GM12875 (cell line): ENCODE measurements at regions not wholly inside any gene's neighbourhood (a gene's known extent, or its start where the extent isn't known, plus 50 kb on each side); places are given as distances from the start of the nearest gene placed in this dataset.

ENCODE experiments used
- H3K4me3 ChIP-seq: one replicate; pipeline ENCODE4 v1.5.1; 2011; ENCODE audit warnings: low read depth, low read length, control low read depth
- CTCF ChIP-seq: IDR thresholded peaks from 2 replicates; pipeline ENCODE4 v1.5.1; 2011; ENCODE audit warnings: low read depth, mild to moderate bottlenecking, control low read depth, inconsistent platforms, low read length, moderate library complexity, borderline replicate concordance; ENCODE audit not compliant: insufficient read depth

DNA sequence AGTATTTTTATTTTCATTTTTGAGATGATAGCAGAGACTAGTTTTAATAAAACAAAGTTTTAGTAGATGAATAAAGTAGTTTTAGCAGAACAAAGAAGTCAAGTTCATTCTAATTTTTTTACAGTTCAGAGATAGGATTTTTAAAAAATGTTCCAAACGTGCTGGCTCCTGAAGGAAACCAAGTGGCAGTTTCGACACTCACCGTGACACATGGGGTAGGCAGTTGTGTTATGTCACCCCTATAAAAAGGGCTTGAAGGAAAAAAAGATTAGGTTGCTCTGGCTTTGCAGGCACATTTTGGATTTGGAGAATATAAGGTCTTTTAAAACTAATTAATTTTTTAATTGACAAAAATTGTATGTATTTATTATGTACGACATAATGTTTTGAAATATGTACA is 305.2 kb downstream of the NDFIP2 start:
- no peak for TF ChIP-seq CTCF
- H3K4me3 ChIP-seq, result no peak overlapping the region

DNA sequence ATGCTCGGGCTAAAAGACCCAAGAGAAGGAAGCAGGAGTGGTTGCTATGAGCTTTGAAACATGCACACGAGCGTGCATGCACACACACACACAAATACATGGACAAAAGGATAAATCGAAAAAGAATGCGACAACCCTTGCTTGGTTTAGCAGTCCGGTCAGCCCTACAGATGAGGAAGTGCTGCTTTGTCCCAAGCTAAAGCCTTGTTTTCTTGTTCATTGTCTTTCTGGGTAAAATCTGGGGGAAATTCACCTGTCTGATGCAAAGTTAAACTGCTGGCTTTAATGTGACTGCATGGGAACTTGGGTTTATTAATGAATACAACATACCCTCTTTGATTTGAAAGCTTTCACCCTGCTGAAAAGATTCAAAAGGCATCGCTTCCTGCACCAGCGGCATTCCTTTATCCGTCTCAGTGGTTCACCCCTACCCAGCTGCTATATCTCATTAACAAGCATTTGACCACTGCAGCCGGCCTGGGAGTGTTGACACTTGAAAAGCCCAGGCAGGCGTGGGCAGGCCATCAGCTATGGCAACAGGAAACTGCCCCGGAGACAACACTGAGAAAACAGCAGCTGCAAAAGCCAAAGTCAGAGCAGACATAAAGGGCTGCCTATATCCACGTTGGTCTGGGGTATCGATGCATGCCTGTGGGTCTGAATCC is 301.7 kb downstream of the NDFIP2 start:
- no peak for TF ChIP-seq CTCF
- no peak overlapping the region for H3K4me3 ChIP-seq

DNA sequence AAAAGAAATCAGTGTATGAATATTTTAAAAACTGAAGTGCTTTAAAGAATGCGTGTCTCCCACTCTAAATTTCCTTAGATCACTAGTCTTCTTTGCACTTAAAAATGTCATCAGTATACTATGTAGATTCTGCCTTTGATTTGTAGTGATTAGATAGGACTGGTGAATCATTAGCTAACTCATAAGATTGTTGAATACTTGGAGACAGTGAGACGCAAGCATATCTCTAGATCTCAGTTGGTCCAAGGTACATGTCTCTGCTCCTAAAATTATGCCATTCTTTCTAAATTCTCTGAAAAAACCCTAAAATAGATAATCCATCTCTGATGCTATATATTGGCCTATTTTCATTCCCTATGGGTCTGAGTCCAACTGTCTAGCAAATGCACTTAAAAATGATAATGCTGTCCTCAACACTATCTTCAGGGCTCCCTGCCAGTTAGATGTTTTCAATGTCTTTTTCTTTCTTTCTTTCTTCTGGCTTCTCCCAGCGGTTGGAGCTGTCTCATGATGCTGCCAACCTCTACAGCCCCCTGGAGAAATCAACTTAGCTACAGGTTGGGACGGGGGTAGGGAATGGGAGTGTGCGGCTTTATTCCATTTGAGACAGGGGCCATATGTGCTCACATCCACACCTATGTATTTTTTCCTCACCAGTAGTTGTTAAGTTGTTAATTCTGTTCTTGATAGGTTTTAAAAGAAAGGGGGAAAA is 301.0 kb downstream of the NDFIP2 start:
- no peak overlapping the region for H3K4me3 ChIP-seq

GRCh38 chr13:79780240-79780639 is 299.3 kb downstream of the NDFIP2 start:
- no peak overlapping the region for H3K4me3 ChIP-seq
- no peak for TF ChIP-seq CTCF

More for the DNA sequence above, 301.0 kb downstream of the NDFIP2 start:
- TF ChIP-seq CTCF, result no peak

- no peak for TF ChIP-seq CTCF
- no peak overlapping the region for H3K4me3 ChIP-seq
Observed at GRCh38 chr13:79779761-79780160, 298.8 kb downstream of the NDFIP2 start.

GRCh38 chr13:79778741-79779460 is 297.9 kb downstream of the NDFIP2 start:
- TF ChIP-seq CTCF, result no peak
- no peak overlapping the region for H3K4me3 ChIP-seq
